ENCODE measurements at regions not wholly inside any gene's neighbourhood (a gene's known extent, or its start where the extent isn't known, plus 50 kb on each side); places are given as distances from the start of the nearest gene placed in this dataset.
"Not testable (repeated sequence)": the region's sequence is repeated elsewhere in the genome, so short reads cannot be mapped to it uniquely, and the experiment has no call there.

- DNase-seq (ENCODE audit: low read depth), result peak; percentile 97
- peak; percentile 12 for TF ChIP-seq CTCF (conservative IDR thresholded peaks at IDR 0.05; ENCODE audit: low read depth, low read length)
- H3K4me3 ChIP-seq (ENCODE audit: low read length), result no peak overlapping the region
These were observed 129.6 kb downstream of the ZNF330 start for GRCh38 chr4:141350122-141350905.

- no peak overlapping the region for H3K4me3 ChIP-seq (ENCODE audit: low read length)
- TF ChIP-seq CTCF (conservative IDR thresholded peaks at IDR 0.05; ENCODE audit: low read depth, low read length), result no peak
- no peak for DNase-seq (ENCODE audit: low read depth)
These were observed 131.6 kb downstream of the ZNF330 start for GRCh38 chr4:141352331-141352730.

- TF ChIP-seq CTCF (conservative IDR thresholded peaks at IDR 0.05; ENCODE audit: low read depth, low read length), result no peak
- DNase-seq (ENCODE audit: low read depth), result no peak
- H3K4me3 ChIP-seq (ENCODE audit: low read length), result no peak overlapping the region
These were observed 132.3 kb downstream of the ZNF330 start for GRCh38 chr4:141352909-141353525.

- DNase-seq (ENCODE audit: low read depth), result no peak
- TF ChIP-seq CTCF (conservative IDR thresholded peaks at IDR 0.05; ENCODE audit: low read depth, low read length), result no peak
- H3K4me3 ChIP-seq (ENCODE audit: low read length), result no peak overlapping the region
These were observed 135.7 kb downstream of the ZNF330 start for GRCh38 chr4:141356321-141356962.

GRCh38 chr4:141356963-141357335 lies 136.3 kb downstream of the ZNF330 start:
- DNase-seq (ENCODE audit: low read depth), result no peak
- no peak overlapping the region for H3K4me3 ChIP-seq (ENCODE audit: low read length)

GRCh38 chr4:141368241-141368640 lies 147.5 kb downstream of the ZNF330 start:
- H3K4me3 ChIP-seq (ENCODE audit: low read length); DNase-seq (ENCODE audit: low read depth): not testable (repeated sequence)

More at GRCh38 chr4:141356963-141357335, 136.3 kb downstream of the ZNF330 start:
- no peak for TF ChIP-seq CTCF (conservative IDR thresholded peaks at IDR 0.05; ENCODE audit: low read depth, low read length)

- no peak for DNase-seq (ENCODE audit: low read depth)
These were observed 150.5 kb downstream of the ZNF330 start for GRCh38 chr4:141371206-141371605.

More at GRCh38 chr4:141371206-141371605, 150.5 kb downstream of the ZNF330 start:
- H3K4me3 ChIP-seq (ENCODE audit: low read length), result no peak overlapping the region
- TF ChIP-seq CTCF (conservative IDR thresholded peaks at IDR 0.05; ENCODE audit: low read depth, low read length), result no peak
